ENCODE measurements at regions not wholly inside any gene's neighbourhood (a gene's known extent, or its start where the extent isn't known, plus 50 kb on each side); places are given as distances from the start of the nearest gene placed in this dataset.

DNA sequence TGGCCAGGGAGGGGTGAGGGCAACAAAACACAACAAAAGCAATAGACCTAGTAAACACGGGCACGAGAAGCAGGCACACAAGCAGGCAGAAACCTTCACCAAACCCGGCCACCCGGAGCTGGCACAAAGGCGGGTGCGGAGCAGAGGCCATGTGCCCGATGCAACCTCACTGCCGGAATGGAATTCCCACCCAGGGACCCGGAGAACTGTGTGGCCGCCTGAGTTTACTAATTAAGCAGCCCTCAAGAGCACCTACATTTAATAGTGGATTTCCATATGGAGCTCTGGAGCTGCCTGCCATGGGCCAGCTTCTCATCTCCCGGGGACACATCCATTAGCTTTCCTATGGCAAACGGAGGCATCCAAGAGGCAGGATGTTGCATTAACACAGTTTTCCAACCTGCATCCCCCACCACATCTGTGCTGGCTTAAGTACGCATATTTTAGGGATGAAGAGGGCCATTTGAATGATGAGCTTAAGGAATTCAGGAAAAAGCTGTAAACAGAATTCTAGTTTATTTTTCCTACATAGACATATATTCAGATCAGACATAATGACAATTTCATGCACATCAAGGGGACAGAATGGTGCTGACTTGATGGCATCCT is 104.5 kb upstream of the SMIM21 start:
- H3K36me3 ChIP-seq (ENCODE audit: control insufficient read depth, insufficient read depth, low read length) = no peaks in the 10 kb centered on the region
- no peak overlapping the region for H3K4me2 ChIP-seq (ENCODE audit: insufficient read depth, low read length)
- DNase-seq (ENCODE audit: extremely low read depth in 1 of 4, low spot score in 3 of 4) (no peak), FAIRE-seq (no peak), ATAC-seq (no peak)
- TF ChIP-seq SAP30 (IDR thresholded peaks at IDR 0.05; ENCODE audit: borderline replicate concordance, insufficient read depth, low read depth, low read length, poor library complexity, severe bottlenecking) (no peak), ZNF217 (CRISPR knock-in tag; IDR thresholded peaks at IDR 0.05) (no peak)
- TF ChIP-seq, protein P1, sequence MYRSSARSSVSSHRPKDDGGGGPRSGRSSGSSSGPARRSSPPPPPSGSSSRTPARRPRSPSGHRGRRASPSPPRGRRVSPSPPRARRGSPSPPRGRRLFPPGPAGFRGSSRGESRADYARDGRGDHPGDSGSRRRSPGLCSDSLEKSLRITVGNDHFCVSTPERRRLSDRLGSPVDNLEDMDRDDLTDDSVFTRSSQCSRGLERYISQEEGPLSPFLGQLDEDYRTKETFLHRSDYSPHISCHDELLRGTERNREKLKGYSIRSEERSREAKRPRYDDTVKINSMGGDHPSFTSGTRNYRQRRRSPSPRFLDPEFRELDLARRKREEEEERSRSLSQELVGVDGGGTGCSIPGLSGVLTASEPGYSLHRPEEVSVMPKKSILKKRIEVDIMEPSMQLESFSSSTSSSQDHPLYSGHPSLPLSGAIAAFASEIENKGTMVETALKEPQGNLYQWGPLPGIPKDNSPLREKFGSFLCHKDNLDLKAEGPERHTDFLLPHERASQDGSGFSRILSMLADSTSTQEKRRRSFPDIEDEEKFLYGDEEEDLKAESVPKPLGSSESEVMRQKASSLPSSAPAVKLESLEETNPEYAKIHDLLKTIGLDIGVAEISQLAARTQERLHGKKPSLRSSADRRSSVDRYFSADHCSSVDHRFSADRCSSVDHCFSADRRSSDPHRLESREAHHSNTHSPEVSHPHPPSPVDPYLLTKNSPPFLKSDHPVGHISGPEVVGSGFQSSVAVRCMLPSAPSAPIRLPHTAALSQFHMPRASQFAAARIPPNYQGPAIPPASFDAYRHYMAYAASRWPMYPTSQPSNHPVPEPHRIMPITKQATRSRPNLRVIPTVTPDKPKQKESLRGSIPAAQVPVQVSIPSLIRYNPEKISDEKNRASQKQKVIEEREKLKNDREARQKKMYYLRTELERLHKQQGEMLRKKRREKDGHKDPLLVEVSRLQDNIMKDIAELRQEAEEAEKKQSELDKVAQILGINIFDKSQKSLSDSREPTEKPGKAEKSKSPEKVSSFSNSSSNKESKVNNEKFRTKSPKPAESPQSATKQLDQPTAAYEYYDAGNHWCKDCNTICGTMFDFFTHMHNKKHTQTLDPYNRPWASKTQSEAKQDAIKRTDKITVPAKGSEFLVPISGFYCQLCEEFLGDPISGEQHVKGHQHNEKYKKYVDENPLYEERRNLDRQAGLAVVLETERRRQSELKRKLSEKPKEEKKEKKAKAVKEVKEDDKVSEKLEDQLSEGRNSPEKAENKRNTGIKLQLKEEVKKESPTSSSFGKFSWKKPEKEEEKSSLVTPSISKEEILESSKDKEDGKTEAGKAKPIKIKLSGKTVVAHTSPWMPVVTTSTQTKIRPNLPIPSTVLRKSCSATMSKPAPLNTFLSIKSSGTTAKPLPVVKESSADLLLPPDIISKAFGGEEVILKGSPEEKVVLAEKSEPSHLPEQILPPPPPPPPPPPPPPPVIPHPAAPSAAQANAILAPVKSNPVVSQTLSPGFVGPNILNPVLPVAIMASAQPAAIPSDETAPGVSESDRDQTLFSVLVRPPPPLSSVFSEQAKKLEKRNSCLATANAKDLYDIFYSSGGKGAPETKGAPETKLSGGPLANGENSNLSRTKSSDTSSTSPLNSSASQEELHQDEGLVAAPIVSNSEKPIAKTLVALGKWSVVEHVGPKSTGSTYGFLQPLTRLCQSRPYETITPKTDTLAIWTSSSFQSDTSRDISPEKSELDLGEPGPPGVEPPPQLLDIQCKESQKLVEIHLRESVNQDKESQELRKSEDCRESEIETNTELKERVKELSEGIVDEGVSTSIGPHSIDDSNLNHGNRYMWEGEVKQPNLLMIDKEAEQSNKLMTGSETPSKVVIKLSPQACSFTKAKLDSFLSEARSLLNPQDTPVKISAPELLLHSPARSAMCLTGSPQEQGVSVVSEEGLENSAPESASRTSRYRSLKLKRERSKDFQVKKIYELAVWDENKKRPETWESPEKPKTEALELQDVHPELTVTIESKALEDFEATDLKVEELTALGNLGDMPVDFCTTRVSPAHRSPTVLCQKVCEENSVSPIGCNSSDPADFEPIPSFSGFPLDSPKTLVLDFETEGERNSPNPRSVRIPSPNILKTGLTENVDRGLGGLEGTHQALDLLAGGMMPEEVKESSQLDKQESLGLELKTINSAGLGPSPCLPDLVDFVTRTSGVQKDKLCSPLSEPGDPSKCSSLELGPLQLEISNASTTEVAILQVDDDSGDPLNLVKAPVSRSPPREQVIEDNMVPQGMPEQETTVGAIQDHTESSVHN (IDR thresholded peaks at IDR 0.05; ENCODE audit: borderline replicate concordance in 1 of 2, low read depth in 1 of 2) = no peak
- H2AFZ ChIP-seq (ENCODE audit: low read depth, low read length) = no peak overlapping the region
- H3K9me3 ChIP-seq (replicated peaks; ENCODE audit: control insufficient read depth, insufficient read depth, low read depth, low read length) = no peaks in the 10 kb centered on the region
- H3K27ac ChIP-seq (ENCODE audit: extremely low read depth, low read depth, low read length) = no peak overlapping the region
- POLR2A ChIA-PET = interaction anchor here (0.6 kb wide), 1 partner anchor 31 kb away, joined by 3 read pairs; no protein-coding TSS in a partner anchor
- no peaks in the 10 kb centered on the region for H3K4me1 ChIP-seq (replicated peaks in 1 of 2; ENCODE audit: control insufficient read depth in 2 of 2, insufficient read depth in 2 of 2, low read length in 2 of 2)
- H4K20me1 ChIP-seq (replicated peaks; ENCODE audit: control insufficient read depth, insufficient read depth, low read length) = no peaks in the 10 kb centered on the region
- no TSS peak for BruUV-seq (replicated peaks)
- no peak overlapping the region for H3K9ac ChIP-seq (ENCODE audit: insufficient read depth in 1 of 2, low read depth in 2 of 2, low read length in 2 of 2)
- intact Hi-C loops (cut with micrococcal nuclease) (no loop called here), in situ Hi-C loops (cut with MboI) (no loop called here)
- H3K4me3 ChIP-seq = no peak overlapping the region
- H3K79me2 ChIP-seq (ENCODE audit: control insufficient read depth, insufficient read depth, low read length) = no peaks in the 10 kb centered on the region
- no peaks in the 10 kb centered on the region for H3K9me1 ChIP-seq (ENCODE audit: control insufficient read depth, insufficient read depth, low read length)
- peaks cover 0 to 13% of the 10 kb centered on the region in 2 experiments; a peak in 2 of 5 replicates for H3K27me3 ChIP-seq (ENCODE audit: control insufficient read depth in 2 of 2, insufficient read depth in 2 of 2, low read length in 2 of 2)
- CTCF ChIA-PET (ENCODE audit: low intra/inter-chr PET ratio) = no interaction called here
- under 1% methylated on average over 13 of the region's 13 CpGs for WGBS (ENCODE audit: insufficient coverage, low coverage, missing lambda C conversion rate)

Measured in K562 (cell line).